ENCODE measurements at regions not wholly inside any gene's neighbourhood (a gene's known extent, or its start where the extent isn't known, plus 50 kb on each side); places are given as distances from the start of the nearest gene placed in this dataset.
"Not testable (repeated sequence)": the region's sequence is repeated elsewhere in the genome, so short reads cannot be mapped to it uniquely, and the experiment has no call there.

DNA sequence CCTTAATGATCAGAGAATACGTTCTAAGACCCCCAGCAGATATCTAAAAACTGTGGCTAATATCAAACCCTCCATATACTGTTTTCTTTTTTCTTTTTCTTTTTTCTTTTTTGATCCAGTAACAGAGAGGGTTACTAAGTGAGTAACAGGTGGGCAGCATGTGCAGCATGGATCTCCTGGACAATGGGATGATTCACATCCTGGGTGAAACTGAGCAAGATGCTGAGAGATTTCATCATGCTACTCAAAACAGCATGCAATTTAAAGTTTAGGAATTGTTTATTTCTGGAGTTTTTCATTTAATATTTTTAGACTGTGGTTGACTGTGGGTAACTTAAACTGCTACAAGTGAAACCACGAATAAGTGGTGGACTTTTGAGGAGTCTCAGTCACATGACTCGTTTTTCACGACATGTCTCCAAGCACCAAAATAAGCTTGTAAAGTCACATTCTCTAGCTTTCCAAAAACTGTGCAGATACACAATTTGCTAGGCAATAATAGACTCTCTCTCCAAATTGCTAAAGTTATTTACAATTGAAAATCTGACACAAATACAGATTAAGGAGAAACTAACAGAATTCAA is 716.2 kb downstream of the NXPH1 start:
- no peaks in the 10 kb centered on the region for H3K79me2 ChIP-seq (replicated peaks; ENCODE audit: insufficient read depth, low read length)
- no peaks in the 10 kb centered on the region for H3K9me3 ChIP-seq (ENCODE audit: low read length)
- H3K9ac ChIP-seq (ENCODE audit: low read length) = no peak overlapping the region
- no peak overlapping the region for H3K27ac ChIP-seq (ENCODE audit: low read length)
- no peaks in the 10 kb centered on the region for H3K9me2 ChIP-seq (ENCODE audit: insufficient read depth, low read length)
- no peaks in the 10 kb centered on the region for H3K27me3 ChIP-seq (ENCODE audit: insufficient read depth, low read depth, low read length)
- no peak overlapping the region for H3K4me2 ChIP-seq (ENCODE audit: low read length)
- H2AFZ ChIP-seq (ENCODE audit: low read depth, low read length) = no peak overlapping the region
- no peak overlapping the region for H3K4me3 ChIP-seq (ENCODE audit: low read length)
- no peaks in the 10 kb centered on the region for H4K20me1 ChIP-seq (ENCODE audit: insufficient read depth)
- TF ChIP-seq RAD21 (conservative IDR thresholded peaks at IDR 0.05) (no peak), EP300 (conservative IDR thresholded peaks at IDR 0.05; ENCODE audit: poor library complexity, severe bottlenecking) (no peak), CTCF (IDR thresholded peaks at IDR 0.05; ENCODE audit: poor library complexity, severe bottlenecking) (no peak), TAF1 (IDR thresholded peaks at IDR 0.05; ENCODE audit: low read depth) (no peak), EZH2 (IDR thresholded peaks at IDR 0.05; ENCODE audit: borderline replicate concordance, insufficient read depth, low read length, poor library complexity, severe bottlenecking) (no peak), SMC3 (conservative IDR thresholded peaks at IDR 0.05; ENCODE audit: poor library complexity) (no peak), MXI1 (conservative IDR thresholded peaks at IDR 0.05; ENCODE audit: poor library complexity, severe bottlenecking) (no peak), POLR2AphosphoS5 (IDR thresholded peaks at IDR 0.05) (no peak)
- TF ChIP-seq, protein P1, sequence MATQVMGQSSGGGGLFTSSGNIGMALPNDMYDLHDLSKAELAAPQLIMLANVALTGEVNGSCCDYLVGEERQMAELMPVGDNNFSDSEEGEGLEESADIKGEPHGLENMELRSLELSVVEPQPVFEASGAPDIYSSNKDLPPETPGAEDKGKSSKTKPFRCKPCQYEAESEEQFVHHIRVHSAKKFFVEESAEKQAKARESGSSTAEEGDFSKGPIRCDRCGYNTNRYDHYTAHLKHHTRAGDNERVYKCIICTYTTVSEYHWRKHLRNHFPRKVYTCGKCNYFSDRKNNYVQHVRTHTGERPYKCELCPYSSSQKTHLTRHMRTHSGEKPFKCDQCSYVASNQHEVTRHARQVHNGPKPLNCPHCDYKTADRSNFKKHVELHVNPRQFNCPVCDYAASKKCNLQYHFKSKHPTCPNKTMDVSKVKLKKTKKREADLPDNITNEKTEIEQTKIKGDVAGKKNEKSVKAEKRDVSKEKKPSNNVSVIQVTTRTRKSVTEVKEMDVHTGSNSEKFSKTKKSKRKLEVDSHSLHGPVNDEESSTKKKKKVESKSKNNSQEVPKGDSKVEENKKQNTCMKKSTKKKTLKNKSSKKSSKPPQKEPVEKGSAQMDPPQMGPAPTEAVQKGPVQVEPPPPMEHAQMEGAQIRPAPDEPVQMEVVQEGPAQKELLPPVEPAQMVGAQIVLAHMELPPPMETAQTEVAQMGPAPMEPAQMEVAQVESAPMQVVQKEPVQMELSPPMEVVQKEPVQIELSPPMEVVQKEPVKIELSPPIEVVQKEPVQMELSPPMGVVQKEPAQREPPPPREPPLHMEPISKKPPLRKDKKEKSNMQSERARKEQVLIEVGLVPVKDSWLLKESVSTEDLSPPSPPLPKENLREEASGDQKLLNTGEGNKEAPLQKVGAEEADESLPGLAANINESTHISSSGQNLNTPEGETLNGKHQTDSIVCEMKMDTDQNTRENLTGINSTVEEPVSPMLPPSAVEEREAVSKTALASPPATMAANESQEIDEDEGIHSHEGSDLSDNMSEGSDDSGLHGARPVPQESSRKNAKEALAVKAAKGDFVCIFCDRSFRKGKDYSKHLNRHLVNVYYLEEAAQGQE (IDR thresholded peaks at IDR 0.05; ENCODE audit: borderline replicate concordance) = no peak
- no peaks in the 10 kb centered on the region for H3K36me3 ChIP-seq (ENCODE audit: insufficient read depth, low read length)
- no peaks in the 10 kb centered on the region for H3F3A ChIP-seq (ENCODE audit: insufficient read depth, low read length, poor library complexity, severe bottlenecking)

DNA sequence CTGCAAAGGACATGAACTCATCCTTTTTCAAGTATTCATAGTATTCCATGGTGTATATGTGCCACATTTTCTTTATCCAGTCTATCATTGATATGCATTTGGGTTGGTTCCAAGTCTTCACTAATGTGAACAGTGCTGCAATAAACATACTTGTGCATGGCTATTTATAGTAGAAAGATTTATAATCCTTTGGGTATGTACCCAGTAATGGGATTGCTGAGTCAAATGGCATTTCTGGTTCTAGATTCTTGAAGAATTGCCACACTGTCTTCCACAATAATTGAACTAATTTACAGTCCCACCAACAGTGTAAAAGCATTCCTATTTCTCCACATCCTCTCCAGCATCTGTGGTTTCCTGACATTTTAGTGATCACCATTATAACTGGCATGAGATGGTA is 730.3 kb downstream of the NXPH1 start:
- not testable (repeated sequence) for H2AFZ ChIP-seq (ENCODE audit: low read depth, low read length); H3K4me2 ChIP-seq (ENCODE audit: low read length); H3K79me2 ChIP-seq (replicated peaks; ENCODE audit: insufficient read depth, low read length); H3K27ac ChIP-seq (ENCODE audit: low read length); H4K20me1 ChIP-seq (ENCODE audit: insufficient read depth); H3K36me3 ChIP-seq (ENCODE audit: insufficient read depth, low read length); H3K4me3 ChIP-seq (ENCODE audit: low read length); H3F3A ChIP-seq (ENCODE audit: insufficient read depth, low read length, poor library complexity, severe bottlenecking); H3K9me2 ChIP-seq (ENCODE audit: insufficient read depth, low read length); H3K27me3 ChIP-seq (ENCODE audit: insufficient read depth, low read depth, low read length); H3K9me3 ChIP-seq (ENCODE audit: low read length); H3K9ac ChIP-seq (ENCODE audit: low read length)

- Histone ChIP-seq H2AFZ (ENCODE audit: low read depth, low read length) (no peak overlapping the region), H3F3A (ENCODE audit: insufficient read depth, low read length, poor library complexity, severe bottlenecking) (no peaks in the 10 kb centered on the region), H3K27ac (ENCODE audit: low read length) (no peak overlapping the region), H3K4me2 (ENCODE audit: low read length) (no peak overlapping the region), H3K9me3 (ENCODE audit: low read length) (no peaks in the 10 kb centered on the region), H4K20me1 (ENCODE audit: insufficient read depth) (no peaks in the 10 kb centered on the region), H3K36me3 (ENCODE audit: insufficient read depth, low read length) (no peaks in the 10 kb centered on the region), H3K9ac (ENCODE audit: low read length) (no peak overlapping the region), H3K9me2 (ENCODE audit: insufficient read depth, low read length) (no peaks in the 10 kb centered on the region), H3K79me2 (replicated peaks; ENCODE audit: insufficient read depth, low read length) (no peaks in the 10 kb centered on the region), H3K27me3 (ENCODE audit: insufficient read depth, low read depth, low read length) (no peaks in the 10 kb centered on the region), H3K4me3 (ENCODE audit: low read length) (no peak overlapping the region)
- TF ChIP-seq POLR2AphosphoS5 (IDR thresholded peaks at IDR 0.05) (no peak), TAF1 (IDR thresholded peaks at IDR 0.05; ENCODE audit: low read depth) (no peak), RAD21 (conservative IDR thresholded peaks at IDR 0.05) (no peak), SMC3 (conservative IDR thresholded peaks at IDR 0.05; ENCODE audit: poor library complexity) (no peak), CTCF (IDR thresholded peaks at IDR 0.05; ENCODE audit: poor library complexity, severe bottlenecking) (no peak), EP300 (conservative IDR thresholded peaks at IDR 0.05; ENCODE audit: poor library complexity, severe bottlenecking) (no peak)
These were observed 742.5 kb downstream of the NXPH1 start for GRCh38 chr7:9175871-9176270.

Measured in neural cell (in vitro differentiated cells).